NOMO-1 treated with dmso at 0.1 percent for 144 hours (cell line): ENCODE measurements at regions not wholly inside any gene's neighbourhood (a gene's known extent, or its start where the extent isn't known, plus 50 kb on each side); places are given as distances from the start of the nearest gene placed in this dataset.
"Not testable (repeated sequence)": the region's sequence is repeated elsewhere in the genome, so short reads cannot be mapped to it uniquely, and the experiment has no call there.

Source experiments
- DNase-seq: peaks from one replicate; lab custom pipeline; 2025; ENCODE audit not compliant: unreplicated experiment; lab: John Stamatoyannopoulos, UW

DNA sequence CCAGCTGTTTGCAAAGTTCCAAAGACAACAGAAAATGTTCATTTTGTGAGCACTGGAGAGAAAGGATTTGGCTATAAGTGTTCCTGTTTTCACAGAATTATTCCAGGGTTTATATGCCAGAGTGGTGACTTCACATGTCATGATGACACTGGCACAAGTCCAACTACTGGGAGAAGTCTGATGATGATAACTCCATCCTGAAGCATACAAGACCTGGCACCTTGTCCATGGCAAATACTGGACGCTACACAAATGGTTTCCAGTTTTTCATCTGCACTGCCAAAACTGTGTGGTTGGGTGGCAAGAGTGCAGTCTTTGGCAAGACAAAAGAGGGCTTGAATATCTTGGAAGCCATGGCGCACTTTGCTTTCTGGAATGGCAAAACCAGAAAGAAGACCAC lies 385.0 kb downstream of the CDH11 start:
- DNase-seq = no peak

DNA sequence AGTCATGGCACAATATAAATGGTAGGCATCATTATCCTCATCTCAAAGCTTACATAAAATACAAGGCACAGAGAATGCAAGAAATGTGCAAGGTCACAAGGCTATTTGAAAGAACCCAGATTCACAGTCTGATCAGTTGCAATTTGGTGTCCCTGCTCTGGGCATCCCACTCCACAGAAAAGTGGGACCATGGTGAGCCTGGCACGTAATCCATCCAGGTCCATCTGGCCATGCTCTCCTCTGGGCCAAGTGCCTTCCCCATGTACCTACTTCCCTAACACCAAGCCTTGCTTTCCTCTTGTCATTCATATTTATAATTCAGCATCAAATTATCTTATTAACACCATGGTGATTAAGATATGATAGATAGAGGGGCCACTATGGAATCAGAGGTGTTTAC lies 390.0 kb downstream of the CDH11 start:
- DNase-seq = no peak

DNA sequence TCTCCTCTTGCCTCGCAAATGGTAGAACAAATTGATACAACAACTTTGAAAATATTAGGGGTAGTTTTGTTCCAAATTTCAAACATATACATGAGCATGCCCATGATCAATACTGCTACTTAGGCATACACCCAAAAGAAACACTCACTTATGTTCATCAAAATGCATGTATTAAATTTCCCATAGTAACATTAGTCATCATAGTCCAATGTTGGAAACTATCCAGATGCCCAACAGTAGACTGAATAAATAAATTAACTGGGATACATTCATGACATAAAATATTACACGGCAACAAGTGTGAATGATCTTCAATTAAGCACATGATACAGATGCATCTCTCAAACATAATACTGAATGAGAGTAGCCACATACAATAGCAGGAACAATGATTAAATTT lies 391.6 kb downstream of the CDH11 start:
- no peak for DNase-seq

GRCh38 chr16:64724339-64724738 lies 397.5 kb downstream of the CDH11 start:
- no peak for DNase-seq

- DNase-seq = no peak
These were observed 403.4 kb downstream of the CDH11 start for GRCh38 chr16:64718486-64718885.

DNA sequence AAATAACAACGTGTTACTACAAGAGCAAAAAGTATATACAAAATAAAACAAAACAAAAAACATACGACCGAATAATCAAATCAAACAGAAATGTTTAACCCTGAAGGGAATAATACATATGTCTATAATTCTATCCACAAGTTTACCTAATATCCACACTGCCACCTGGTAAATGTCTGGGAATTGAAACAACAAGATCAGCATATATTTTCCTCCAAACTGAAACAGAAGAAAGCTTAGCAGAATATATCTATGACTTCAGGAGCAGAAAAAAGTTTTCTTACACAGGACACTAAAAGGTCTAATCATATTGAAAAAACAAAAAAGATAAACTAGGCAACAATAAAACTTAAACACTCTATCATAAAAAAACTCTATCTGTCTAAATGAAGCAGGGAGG lies 404.0 kb downstream of the CDH11 start:
- DNase-seq = no peak

DNA sequence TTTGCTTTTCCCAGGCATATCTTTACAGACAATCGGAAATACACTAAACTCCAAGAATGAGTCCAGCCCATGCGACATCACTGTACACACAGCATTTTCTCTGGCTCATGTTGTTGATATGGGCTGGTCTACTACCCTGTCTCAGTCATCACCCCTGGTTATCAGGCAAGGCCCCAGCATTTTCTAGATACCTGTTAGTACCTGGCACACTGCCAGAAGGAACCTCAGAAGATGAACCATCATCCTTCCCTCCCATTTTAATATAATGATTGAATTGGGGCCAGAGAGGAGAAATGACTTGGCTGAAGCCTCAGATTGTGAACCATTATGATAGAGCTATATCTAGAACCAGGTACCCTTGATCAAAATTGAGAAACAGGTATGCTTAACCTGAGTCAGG lies 406.2 kb downstream of the CDH11 start:
- no peak for DNase-seq

- DNase-seq = no peak
These were observed 409.8 kb downstream of the CDH11 start for GRCh38 chr16:64712026-64712425.

- no peak for DNase-seq
These were observed 410.3 kb downstream of the CDH11 start for GRCh38 chr16:64711596-64711995.

DNA sequence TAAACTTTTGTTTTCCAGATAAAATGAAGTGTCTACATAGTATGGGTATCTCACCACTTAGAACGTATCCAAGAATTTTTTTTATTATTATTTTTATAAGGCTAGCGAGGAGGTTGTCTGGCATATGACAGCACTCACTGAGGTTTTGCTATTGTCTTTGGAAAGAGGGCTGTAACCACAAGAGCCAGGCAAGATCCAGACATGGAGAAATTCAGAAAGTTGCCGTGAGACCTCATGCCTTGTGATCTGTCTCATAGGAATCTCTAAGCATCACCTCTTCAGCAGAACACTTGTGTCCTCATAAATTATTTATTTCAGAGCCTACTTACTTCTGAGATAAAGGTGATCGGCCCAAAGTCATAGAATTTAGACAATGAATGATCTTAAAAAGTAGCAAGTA lies 410.8 kb downstream of the CDH11 start:
- no peak for DNase-seq

DNA sequence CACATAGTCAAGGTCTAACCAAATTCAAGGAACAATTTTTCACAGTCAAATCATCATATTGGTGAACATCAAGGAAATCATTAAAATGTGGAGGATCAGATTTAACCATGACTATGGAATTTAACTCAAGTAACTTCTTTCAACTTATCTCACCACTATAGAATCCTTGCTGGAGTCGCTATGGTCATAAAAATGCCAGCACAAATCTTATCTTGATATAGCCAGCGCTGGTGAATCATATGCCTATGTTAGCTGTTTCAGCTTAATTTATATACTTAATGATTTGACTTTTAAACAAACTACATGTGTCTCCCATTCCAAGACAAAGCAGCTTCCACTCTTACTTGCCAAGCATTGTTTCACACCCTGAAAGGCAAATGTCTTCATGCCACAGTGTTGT lies 416.4 kb downstream of the CDH11 start:
- no peak for DNase-seq

DNA sequence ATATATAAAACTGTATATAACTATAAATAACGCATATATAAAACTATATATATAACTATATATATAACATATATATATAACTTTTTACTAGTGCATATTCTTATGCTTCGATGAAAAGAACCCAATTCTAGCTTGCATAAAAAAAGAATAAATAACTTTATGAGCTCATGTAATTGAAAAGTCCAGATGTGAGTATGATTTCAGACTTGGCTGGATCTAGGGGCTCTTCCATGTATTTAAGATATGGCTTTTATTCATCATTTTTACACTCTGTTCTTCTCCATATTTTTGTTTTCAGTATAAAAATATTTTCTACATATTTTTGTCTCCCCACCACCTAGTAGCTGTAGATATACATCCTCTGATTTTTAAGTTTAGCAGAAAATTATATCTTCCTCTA lies 417.5 kb downstream of the CDH11 start:
- DNase-seq = no peak

- DNase-seq = no peak
These were observed 419.4 kb downstream of the CDH11 start for GRCh38 chr16:64702415-64702814.

- DNase-seq = no peak
These were observed 421.2 kb downstream of the CDH11 start for GRCh38 chr16:64700628-64701027.

DNA sequence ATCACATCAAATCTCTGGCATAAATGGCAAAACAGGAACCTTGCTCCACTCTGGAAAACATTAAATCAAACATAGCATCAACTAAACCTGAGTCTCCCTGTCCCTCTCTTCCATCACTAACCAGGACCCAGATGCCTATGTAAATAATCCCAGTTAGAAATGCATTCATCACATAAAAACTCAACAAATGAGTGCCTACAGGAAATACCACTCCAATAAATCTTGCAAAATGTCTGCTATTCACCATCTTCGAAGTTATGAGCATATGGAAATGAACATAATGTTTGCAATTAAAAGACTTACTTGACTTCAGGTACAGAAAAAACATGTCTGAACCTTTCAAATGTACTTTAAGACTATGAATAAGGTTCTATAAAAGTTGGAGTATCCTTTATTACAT lies 425.0 kb downstream of the CDH11 start:
- DNase-seq = no peak

DNA sequence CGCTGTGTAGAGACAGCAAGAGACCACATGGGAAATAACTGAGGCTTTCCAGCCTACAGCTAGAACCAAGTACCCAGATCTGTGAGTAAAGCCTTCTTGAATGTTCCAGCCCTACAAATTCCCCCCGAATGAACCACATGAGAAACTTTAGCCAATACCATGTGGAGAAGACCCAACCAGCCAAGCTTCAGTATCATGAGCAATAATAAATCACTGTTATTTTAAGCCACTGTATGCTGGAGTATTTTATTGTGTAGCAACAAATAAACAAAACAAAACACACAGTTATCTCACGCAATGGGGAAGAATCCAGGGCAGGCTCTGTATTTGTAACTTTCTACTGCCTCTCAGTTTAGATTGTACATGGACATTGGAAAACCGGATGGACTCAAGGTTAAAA lies 426.2 kb downstream of the CDH11 start:
- no peak for DNase-seq

DNA sequence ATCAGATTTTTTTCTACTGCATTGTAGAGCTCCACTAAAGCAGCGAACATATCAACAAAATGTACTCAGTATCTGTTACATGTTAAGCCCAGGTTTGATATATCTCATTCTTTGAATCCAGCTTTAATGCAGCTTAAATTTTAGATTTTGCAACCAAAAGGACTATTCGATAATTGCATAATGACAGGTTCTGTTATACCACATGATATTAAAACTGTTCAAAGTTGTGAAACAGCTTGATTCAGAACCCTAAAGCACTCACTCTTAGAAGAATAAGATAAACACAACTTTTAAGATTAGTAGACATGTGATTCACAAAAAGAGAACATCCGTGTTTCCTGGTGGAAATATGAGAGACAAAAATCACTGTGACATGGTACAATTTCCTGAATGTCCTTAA lies 427.9 kb downstream of the CDH11 start:
- DNase-seq = no peak

- DNase-seq = no peak
These were observed 434.1 kb downstream of the CDH11 start for GRCh38 chr16:64687786-64688185.

DNA sequence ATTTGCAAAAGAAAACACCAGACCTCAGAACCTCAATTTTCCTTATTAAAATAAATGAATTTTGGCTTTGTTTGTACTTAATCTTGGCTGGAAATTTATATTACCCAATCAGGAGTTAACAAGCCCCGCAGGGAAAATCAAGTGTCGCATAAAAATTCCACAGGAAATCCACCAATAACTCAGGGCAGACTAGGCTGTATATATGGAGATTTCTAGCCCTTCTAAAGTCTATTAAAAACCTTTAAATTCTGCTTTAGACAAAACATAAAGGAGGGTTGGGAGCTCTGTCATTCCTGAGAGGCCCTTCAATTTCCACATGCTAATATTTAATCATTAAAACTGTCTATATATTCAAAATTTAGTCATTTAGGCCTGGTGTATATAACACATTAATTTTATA lies 434.7 kb downstream of the CDH11 start:
- DNase-seq = no peak

DNA sequence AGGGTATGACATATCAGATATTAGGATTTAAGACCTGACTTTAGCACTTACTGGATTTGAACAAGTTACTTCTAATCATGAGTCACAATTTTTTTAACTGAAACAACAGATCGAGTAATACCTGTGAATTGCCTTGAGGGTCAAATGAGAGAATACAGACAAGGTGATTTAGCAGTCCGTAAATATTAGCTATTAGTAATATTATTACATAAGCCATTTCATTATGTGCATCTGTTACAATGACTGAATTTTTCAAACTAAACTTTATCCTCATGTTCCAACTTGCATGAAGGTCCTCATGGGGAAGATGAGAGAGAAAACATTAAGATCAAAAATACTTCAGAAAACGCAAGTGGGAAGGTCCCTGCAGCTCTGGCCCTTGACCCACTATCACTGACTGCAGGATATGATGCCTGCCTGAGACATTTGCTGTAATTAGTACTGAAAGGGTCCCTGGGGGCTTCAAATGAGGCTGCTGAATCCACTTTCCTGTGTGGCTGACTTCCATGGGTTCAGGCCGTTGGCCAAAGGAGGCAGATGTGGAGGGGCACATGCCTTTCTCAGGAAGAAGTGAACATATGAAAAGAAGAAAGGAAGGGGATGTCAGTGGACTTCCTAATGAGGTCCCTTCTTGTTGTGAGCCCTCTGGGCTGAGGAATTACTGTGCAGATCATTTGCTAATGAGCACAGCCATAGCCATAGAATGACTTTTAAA lies 441.7 kb downstream of the CDH11 start:
- DNase-seq = no peak

DNA sequence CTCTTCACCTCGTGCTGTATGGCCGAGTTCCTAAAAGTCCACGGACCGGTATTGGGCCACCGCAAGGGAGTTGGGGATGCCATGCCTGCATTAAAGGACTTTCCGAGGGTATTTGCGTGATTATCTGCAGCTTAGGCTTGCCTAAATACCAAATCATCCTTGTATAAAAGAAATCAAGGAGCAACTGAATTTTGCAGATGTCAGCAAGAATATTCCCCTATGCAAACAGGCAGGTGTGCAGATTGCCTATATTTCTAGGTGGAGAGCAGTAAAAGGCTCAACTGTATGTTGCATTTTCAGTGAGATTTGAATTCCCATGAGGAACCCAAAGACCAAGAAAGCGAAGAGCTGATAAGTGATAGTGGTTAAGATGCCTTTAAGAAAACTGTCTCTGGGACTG lies 452.3 kb downstream of the CDH11 start:
- DNase-seq = no peak

DNA sequence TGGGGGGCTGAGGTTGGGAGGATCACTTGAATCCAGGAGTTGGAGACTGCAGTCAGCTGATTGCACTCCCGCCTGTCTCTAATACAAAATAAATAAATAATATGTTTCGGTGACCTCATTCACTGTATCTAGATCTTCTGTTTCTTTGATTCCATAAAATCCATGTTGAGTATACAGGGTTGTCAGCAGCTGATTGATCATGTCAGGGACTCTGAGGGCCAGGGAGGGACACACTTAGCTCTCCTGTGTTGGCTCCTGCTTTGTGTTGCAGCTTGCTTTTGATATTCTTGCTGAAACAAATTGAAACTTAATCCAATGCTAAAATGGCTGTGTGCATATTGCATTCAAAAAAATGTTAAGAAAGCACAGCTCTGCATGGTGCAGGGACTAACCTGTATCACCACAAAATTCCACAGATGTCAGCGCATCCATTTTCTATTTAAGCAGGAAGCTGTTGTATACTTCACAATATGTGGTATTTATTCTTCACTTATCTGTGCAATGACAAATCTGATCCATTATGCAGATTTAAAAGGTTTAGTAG lies 454.5 kb downstream of the CDH11 start:
- DNase-seq = no peak

DNA sequence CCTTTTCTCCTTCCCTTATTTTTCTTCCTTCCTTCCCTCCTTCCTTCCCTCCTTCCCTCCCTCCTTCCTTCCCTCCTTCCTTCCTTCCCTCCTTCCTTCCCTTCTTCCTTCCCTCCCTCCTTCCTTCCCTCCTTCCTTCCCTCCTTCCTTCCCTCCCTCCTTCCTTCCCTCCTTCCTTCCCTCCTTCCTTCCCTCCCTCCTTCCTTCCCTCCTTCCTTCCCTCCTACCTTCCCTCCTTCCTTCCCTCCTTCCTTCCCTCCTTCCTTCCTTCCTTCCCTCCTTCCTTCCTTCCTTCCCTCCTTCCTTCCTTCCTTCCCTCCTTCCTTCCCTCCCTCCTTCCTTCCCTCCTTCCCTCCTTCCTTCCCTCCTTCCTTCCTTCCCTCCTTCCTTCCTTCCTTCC lies 459.6 kb downstream of the CDH11 start:
- not testable (repeated sequence) for DNase-seq
